ENCODE measurements at regions not wholly inside any gene's neighbourhood (a gene's known extent, or its start where the extent isn't known, plus 50 kb on each side); places are given as distances from the start of the nearest gene placed in this dataset.
"Not testable (repeated sequence)": the region's sequence is repeated elsewhere in the genome, so short reads cannot be mapped to it uniquely, and the experiment has no call there.

DNA sequence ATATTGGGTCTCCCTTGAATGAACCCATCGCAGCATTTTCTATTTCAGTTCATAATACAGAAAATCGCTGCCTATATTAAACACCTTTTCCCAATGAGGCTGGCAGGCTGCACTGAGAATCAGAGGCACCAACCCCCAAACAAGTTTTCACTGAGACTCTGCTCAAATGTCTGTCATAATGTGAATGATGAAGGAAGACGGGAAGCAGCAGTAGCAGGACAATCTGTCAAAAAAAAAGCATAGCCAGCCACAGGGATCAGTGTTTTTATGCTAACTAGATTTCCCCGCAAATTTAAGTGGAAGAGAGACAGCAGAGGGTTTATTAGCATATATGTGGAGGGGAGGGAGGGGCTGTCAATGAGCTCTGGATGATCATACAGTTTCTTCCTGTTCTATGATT, 162.7 kb upstream of the PDE4D start:
- Histone ChIP-seq H3K9ac (ENCODE audit: low read length) (no peak overlapping the region), H3K9me3 (ENCODE audit: control insufficient read depth, low read length) (no peaks in the 10 kb centered on the region), H3K4me1 (ENCODE audit: control insufficient read depth, insufficient read depth, low read length) (no peaks in the 10 kb centered on the region), H3K27me3 (ENCODE audit: control insufficient read depth, insufficient read depth, low read length) (no peaks in the 10 kb centered on the region), H3K4me3 (ENCODE audit: low read length) (no peak overlapping the region), H3K36me3 (ENCODE audit: control insufficient read depth, insufficient read depth, low read length) (no peaks in the 10 kb centered on the region)

DNA sequence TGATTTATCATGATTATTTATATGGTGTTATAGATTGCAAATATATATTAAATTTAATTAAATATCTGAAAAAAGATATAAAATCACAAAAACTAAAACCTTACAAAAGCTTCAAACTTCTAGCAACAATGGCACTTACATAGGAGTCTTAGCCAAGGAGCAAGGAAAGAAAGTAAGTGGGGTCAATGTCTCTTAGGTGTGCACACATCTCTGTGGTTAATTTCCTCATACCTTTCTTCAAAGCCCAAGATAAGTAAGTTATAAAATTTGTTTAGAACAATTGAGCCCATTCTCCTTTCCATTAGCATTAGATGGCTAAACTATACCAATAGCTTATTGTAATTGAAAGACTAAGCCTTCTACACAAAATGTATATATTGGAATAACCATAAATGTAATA, 161.6 kb upstream of the PDE4D start:
- H3K9ac ChIP-seq (ENCODE audit: low read length) = no peak overlapping the region
- H3K36me3 ChIP-seq (ENCODE audit: control insufficient read depth, insufficient read depth, low read length) = no peaks in the 10 kb centered on the region
- no peaks in the 10 kb centered on the region for H3K9me3 ChIP-seq (ENCODE audit: control insufficient read depth, low read length)
- H3K27me3 ChIP-seq (ENCODE audit: control insufficient read depth, insufficient read depth, low read length) = no peaks in the 10 kb centered on the region
- H3K4me1 ChIP-seq (ENCODE audit: control insufficient read depth, insufficient read depth, low read length) = no peaks in the 10 kb centered on the region
- H3K4me3 ChIP-seq (ENCODE audit: low read length) = no peak overlapping the region

DNA sequence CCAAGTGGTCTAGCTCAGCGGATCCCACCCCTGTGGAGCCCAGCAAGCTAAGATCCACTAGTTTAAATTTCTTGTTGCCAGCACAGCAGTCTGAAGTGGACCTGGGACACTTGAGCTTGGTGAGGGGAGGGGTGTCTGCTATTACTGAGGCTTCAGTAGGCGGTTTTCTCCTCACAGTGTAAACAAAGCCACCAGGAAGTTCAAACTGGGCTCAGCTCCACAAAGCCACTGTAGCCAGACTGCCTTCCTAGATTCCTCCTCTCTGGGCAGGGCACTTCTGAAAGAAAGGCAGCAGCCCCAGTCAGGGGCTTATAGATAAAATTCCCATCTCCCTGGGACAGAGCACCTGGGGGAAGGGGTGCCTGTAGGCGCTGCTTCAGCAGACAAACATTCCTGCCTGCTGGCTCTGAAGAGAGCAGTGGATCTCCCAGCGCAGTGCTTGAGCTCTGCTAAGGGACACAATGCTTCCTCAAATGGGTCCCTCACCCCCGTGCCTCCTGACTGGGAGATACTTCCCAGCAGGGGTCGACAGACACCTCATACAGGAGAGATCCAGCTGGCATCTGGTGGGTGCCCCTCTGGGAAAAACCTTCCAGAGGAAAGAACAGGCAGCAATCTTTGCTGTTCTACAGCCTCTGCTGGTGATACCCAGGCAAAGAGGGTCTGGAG, 148.6 kb upstream of the PDE4D start:
- not testable (repeated sequence) for H3K4me1 ChIP-seq (ENCODE audit: control insufficient read depth, insufficient read depth, low read length); H3K4me3 ChIP-seq (ENCODE audit: low read length); H3K9me3 ChIP-seq (ENCODE audit: control insufficient read depth, low read length); H3K27me3 ChIP-seq (ENCODE audit: control insufficient read depth, insufficient read depth, low read length); H3K9ac ChIP-seq (ENCODE audit: low read length); H3K36me3 ChIP-seq (ENCODE audit: control insufficient read depth, insufficient read depth, low read length)

DNA sequence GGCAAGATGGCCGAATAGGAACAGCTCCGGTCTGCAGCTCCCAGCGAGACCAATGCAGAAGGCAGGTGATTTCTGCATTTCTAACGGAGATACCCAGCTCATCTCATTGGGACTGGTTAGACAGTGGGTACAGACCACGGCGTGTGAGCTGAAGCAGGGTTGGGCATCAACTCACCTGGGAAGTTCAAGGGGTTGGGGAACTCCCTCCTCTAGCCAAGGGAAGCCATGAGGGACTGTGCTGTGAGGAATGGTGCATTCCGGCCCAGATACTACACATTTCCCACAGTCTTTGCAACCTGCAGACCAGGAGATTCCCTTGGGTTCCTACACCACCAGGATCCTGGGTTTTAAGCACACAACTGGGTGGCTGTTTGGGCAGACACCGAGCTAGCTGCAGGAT, 148.0 kb upstream of the PDE4D start:
- not testable (repeated sequence) for H3K9me3 ChIP-seq (ENCODE audit: control insufficient read depth, low read length)

DNA sequence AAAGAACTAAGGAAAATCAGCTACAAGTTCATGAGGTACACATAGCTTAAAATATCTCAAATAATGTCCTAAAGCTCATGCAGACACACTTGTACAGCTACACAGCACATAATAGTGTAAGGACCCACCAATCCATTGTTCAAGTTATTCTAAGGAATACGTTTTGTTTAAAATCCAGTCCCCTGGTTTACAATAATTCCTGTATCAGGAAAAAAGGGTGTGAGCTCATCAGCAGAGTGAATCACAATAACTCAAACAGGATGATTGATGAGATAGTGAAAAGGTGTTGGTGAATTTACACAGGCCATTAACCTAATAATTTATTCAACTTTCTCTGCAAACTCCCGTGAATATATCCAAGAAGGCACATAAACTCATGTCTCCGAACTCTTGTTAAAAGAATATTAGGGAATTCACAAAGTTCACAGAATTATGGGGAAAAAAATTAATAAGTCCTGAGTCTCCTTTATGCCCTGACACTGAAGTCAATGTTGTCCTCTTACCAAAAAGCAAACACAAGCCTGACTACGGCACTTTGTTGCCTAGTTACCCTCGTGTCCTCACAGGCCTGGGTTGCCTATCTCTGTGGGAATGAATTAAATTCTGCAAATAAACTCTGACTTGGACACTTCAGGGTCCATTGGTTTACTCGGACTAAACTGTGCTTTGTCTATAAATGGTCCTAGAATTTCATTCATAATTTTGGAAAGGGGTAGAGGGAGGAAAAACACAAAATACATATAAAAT, 142.8 kb upstream of the PDE4D start:
- H3K4me3 ChIP-seq (ENCODE audit: low read length) = no peak overlapping the region
- H3K36me3 ChIP-seq (ENCODE audit: control insufficient read depth, insufficient read depth, low read length) = no peaks in the 10 kb centered on the region
- H3K4me1 ChIP-seq (ENCODE audit: control insufficient read depth, insufficient read depth, low read length) = peaks cover 13% of the 10 kb centered on the region
- no peaks in the 10 kb centered on the region for H3K9me3 ChIP-seq (ENCODE audit: control insufficient read depth, low read length)
- H3K9ac ChIP-seq (ENCODE audit: low read length) = no peak overlapping the region
- no peaks in the 10 kb centered on the region for H3K27me3 ChIP-seq (ENCODE audit: control insufficient read depth, insufficient read depth, low read length)

More for the DNA sequence above, 148.0 kb upstream of the PDE4D start:
- H3K9ac ChIP-seq (ENCODE audit: low read length); H3K27me3 ChIP-seq (ENCODE audit: control insufficient read depth, insufficient read depth, low read length); H3K4me3 ChIP-seq (ENCODE audit: low read length); H3K36me3 ChIP-seq (ENCODE audit: control insufficient read depth, insufficient read depth, low read length): not testable (repeated sequence)
- H3K4me1 ChIP-seq (ENCODE audit: control insufficient read depth, insufficient read depth, low read length) = peaks cover 16% of the 10 kb centered on the region

DNA sequence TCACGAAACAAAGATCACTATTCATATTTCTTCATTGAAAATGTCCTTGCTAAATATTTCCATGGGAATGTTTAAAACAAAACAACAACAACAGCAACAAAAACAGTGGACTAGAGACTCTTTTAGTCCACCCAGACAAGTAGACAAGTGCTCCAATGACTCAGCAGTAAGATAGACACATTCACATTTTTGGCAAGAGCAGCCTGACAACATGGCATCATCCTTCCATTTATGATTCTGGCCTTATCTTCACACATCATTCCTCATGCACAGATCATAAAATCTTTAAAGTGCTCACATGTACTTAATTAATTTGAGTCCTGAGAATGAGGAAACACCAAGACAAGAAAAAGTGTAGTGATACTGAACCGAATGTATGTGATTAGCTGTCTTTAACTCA, 132.6 kb upstream of the PDE4D start:
- no peak overlapping the region for H3K9ac ChIP-seq (ENCODE audit: low read length)
- no peak overlapping the region for H3K4me3 ChIP-seq (ENCODE audit: low read length)
- no peaks in the 10 kb centered on the region for H3K4me1 ChIP-seq (ENCODE audit: control insufficient read depth, insufficient read depth, low read length)
- no peaks in the 10 kb centered on the region for H3K9me3 ChIP-seq (ENCODE audit: control insufficient read depth, low read length)
- no peaks in the 10 kb centered on the region for H3K27me3 ChIP-seq (ENCODE audit: control insufficient read depth, insufficient read depth, low read length)
- no peaks in the 10 kb centered on the region for H3K36me3 ChIP-seq (ENCODE audit: control insufficient read depth, insufficient read depth, low read length)

DNA sequence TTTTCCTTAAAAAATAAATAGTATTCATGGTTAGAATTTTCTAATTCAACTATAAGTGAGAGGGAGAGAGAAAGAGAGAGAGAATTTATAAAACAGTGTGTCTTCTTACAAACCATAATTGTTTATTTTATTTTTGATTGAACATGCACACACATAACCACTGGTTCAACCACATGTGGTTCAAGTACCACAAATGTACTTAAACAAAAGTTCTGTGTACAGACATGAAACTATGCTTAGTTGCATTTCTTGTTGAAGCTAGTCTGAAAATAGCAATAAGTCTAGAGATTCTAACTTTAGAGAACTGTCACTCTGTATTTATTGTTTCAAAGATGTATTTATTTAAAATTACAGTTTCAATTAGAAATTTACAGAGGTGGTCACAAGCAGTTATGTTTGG, 130.6 kb upstream of the PDE4D start:
- no peaks in the 10 kb centered on the region for H3K4me1 ChIP-seq (ENCODE audit: control insufficient read depth, insufficient read depth, low read length)
- H3K9me3 ChIP-seq (ENCODE audit: control insufficient read depth, low read length) = no peaks in the 10 kb centered on the region
- H3K9ac ChIP-seq (ENCODE audit: low read length) = no peak overlapping the region
- H3K4me3 ChIP-seq (ENCODE audit: low read length) = no peak overlapping the region
- no peaks in the 10 kb centered on the region for H3K27me3 ChIP-seq (ENCODE audit: control insufficient read depth, insufficient read depth, low read length)
- no peaks in the 10 kb centered on the region for H3K36me3 ChIP-seq (ENCODE audit: control insufficient read depth, insufficient read depth, low read length)

DNA sequence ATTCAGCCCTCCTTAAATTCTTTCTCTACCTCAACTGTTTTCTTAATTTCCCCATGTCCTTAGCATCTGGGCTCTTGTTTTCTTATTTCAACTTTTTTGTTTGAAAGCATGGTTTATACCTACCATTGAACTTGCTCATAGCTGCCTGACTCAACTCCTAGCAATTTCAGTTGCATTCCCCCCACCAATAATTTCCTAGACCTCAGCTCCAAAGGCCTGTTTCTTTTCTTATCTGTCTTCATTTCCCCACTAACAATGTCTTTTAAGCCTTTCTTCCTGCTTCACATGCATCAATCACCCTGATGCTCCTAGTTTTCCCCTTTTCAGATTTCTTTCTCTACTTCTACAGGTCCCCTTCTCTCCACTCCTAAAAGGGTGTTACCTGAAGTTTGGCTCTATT, 129.7 kb upstream of the PDE4D start:
- no peaks in the 10 kb centered on the region for H3K27me3 ChIP-seq (ENCODE audit: control insufficient read depth, insufficient read depth, low read length)
- no peaks in the 10 kb centered on the region for H3K36me3 ChIP-seq (ENCODE audit: control insufficient read depth, insufficient read depth, low read length)
- H3K4me1 ChIP-seq (ENCODE audit: control insufficient read depth, insufficient read depth, low read length) = no peaks in the 10 kb centered on the region
- H3K4me3 ChIP-seq (ENCODE audit: low read length) = no peak overlapping the region
- no peaks in the 10 kb centered on the region for H3K9me3 ChIP-seq (ENCODE audit: control insufficient read depth, low read length)
- H3K9ac ChIP-seq (ENCODE audit: low read length) = no peak overlapping the region

DNA sequence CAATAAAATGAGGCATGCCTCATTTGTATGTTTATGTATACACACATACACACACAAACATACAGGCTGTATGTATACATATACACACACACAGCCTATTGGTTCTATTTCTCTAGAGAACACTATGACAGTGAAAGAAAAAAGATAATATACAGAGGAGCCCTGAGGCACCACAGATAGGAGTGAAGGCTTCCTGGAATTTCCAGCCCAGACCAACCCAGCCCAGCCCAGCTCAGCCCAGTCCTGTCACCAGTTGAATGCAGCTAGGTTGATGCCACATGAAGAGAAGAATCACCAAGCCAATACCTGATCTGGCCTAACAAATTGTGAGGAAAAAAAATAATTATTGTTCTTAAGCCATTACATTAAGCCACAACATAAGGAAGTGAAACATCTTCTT, 126.9 kb upstream of the PDE4D start:
- Histone ChIP-seq H3K9ac (ENCODE audit: low read length) (no peak overlapping the region), H3K27me3 (ENCODE audit: control insufficient read depth, insufficient read depth, low read length) (no peaks in the 10 kb centered on the region), H3K4me1 (ENCODE audit: control insufficient read depth, insufficient read depth, low read length) (no peaks in the 10 kb centered on the region), H3K9me3 (ENCODE audit: control insufficient read depth, low read length) (no peaks in the 10 kb centered on the region), H3K4me3 (ENCODE audit: low read length) (no peak overlapping the region), H3K36me3 (ENCODE audit: control insufficient read depth, insufficient read depth, low read length) (no peaks in the 10 kb centered on the region)

DNA sequence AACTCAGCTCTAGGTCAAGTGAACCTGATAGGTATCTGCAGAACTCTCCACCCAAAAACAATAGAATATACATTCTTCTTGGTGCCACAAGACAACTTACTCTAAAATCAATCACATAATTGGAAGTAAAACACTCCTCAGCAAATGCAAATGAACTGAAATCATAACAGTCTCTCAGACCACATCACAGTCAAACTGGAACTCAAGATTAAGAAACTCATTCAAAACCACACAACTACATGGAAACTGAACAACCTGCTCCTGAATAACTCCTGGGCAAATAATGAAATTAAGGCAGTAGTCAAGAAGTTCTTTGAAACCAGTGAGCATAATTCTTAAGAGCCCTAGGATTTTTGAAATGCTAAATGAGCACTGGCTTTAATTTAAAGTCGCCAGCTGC, 125.4 kb upstream of the PDE4D start:
- H3K9me3 ChIP-seq (ENCODE audit: control insufficient read depth, low read length); H3K27me3 ChIP-seq (ENCODE audit: control insufficient read depth, insufficient read depth, low read length); H3K4me3 ChIP-seq (ENCODE audit: low read length); H3K4me1 ChIP-seq (ENCODE audit: control insufficient read depth, insufficient read depth, low read length); H3K36me3 ChIP-seq (ENCODE audit: control insufficient read depth, insufficient read depth, low read length); H3K9ac ChIP-seq (ENCODE audit: low read length): not testable (repeated sequence)

DNA sequence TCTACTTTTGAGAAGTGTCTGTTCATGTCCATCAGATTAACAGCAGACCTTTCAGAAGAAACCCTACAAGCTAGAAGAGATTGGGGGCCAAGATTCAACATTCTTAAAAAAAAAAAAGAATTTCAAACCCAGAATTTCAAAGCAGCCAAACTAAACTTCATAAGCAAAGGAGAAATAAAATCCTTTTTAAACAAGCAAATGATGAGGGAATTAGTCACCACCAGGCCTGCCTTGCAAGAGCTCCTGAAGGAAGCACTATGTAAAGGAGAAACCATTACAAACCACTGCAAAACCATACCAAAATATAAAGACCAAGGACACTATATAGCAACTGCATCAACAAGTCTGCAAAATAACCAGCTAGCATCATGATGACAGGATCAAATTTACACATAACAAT, 124.6 kb upstream of the PDE4D start:
- Histone ChIP-seq H3K4me3 (ENCODE audit: low read length) (no peak overlapping the region), H3K27me3 (ENCODE audit: control insufficient read depth, insufficient read depth, low read length) (no peaks in the 10 kb centered on the region), H3K9ac (ENCODE audit: low read length) (no peak overlapping the region), H3K4me1 (ENCODE audit: control insufficient read depth, insufficient read depth, low read length) (no peaks in the 10 kb centered on the region), H3K36me3 (ENCODE audit: control insufficient read depth, insufficient read depth, low read length) (no peaks in the 10 kb centered on the region), H3K9me3 (ENCODE audit: control insufficient read depth, low read length) (no peaks in the 10 kb centered on the region)

DNA sequence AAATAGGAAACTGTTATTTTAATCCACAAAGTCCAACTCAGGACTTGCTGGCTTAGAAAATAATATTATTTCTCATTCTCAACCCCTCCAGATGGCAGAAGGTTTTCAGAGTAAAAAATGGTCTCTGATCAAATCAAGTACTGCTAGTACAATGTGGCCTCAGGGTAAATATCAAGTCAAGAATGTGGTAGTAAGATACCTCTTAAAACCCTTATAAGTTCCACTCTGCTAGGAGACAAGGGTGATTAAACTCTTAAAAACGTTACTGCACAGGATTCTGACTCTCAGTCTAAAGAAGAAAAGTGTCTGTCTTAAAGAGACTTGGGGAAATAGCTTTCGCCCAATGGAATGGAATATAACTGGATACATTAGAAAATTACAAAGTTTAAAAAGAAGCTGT, 120.8 kb upstream of the PDE4D start:
- H3K4me3 ChIP-seq (ENCODE audit: low read length) = no peak overlapping the region
- H3K9ac ChIP-seq (ENCODE audit: low read length) = no peak overlapping the region
- H3K27me3 ChIP-seq (ENCODE audit: control insufficient read depth, insufficient read depth, low read length) = no peaks in the 10 kb centered on the region
- no peaks in the 10 kb centered on the region for H3K36me3 ChIP-seq (ENCODE audit: control insufficient read depth, insufficient read depth, low read length)
- no peaks in the 10 kb centered on the region for H3K9me3 ChIP-seq (ENCODE audit: control insufficient read depth, low read length)
- H3K4me1 ChIP-seq (ENCODE audit: control insufficient read depth, insufficient read depth, low read length) = no peaks in the 10 kb centered on the region

Data from mucosa of stomach (tissue), 1 donor.